ENCODE measurements at regions not wholly inside any gene's neighbourhood (a gene's known extent, or its start where the extent isn't known, plus 50 kb on each side); places are given as distances from the start of the nearest gene placed in this dataset.

GRCh38 chr4:175560604-175561003, 251.5 kb downstream of the GPM6A start:
- no peak for DNase-seq

DNA sequence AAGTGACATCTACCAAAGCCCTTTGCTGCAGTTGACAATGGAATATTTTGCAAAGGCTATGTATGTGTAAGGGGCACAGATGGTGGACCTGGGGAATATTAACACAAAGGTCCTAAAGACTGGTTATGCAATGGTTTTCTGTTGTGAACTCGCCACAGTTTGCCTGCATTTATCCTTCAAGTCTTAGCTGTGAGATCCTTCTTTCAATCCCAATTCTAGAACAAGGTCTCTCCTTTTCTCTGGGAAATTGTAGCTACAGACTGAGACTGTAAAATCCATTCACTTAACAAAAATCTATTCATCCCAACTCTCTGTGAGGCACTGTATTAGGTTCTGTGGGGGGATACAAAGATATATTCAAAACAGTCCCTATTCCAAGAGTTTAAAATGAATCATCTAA, 250.4 kb downstream of the GPM6A start:
- no peak for DNase-seq

DNA sequence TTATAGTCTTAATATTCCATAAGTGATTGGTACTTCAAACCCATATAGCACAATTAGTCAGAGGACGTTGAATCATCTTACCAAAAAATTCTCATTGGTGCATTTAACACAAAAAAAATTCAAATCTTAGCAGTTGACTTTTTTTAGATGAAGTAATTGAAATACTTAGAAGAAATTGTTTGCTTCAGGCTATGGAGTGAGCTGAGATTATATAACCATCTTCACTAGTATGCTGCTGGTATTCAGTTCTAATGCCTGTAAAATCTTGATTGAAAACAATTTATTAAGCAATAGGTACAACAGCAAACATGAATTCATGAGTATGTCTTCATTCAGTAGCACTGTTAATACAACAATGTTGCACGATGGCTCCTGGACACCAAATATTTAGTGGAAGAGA, 250.0 kb downstream of the GPM6A start:
- DNase-seq: no peak

DNA sequence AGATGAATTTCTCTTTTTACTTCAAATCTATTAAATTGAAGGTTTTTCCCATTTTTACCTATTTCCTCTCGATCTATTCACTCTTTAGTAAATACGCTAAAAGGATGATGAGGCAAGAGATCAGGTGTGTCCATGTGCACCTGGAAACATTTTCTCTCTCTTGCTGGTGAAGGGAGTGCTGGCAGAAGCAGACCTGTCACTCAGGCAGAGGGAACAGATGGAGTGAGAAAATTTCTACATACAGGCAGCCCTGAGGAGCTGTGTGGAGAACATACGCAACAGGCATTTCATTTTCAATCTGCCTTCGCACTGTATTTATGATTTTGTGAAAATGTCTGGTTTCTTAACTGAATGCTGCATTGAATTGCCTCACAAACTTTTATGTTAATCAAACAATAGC, 249.5 kb downstream of the GPM6A start:
- DNase-seq: no peak
